MG63 (cell line): ENCODE measurements at regions not wholly inside any gene's neighbourhood (a gene's known extent, or its start where the extent isn't known, plus 50 kb on each side); places are given as distances from the start of the nearest gene placed in this dataset.
A peak's percentile ranks its signal among the peaks of the same experiment; 100 is the strongest.

Experiments used
- DNase-seq: peaks from one replicate; pipeline ENCODE4 v3.0.0-alpha.2; 2020
- H3K27me3 ChIP-seq: fragments of 250-450 bp; sonication (Bioruptor Pico); 2 replicates; pipeline ENCODE4 v1.5.1; 2020; ENCODE audit warnings: mild to moderate bottlenecking, moderate library complexity
- H3K36me3 ChIP-seq: fragments of 250-450 bp; sonication (Bioruptor Pico); 2 replicates; pipeline ENCODE4 v1.5.1; 2020; ENCODE audit warnings: mild to moderate bottlenecking, moderate library complexity
- H3K4me3 ChIP-seq: fragments of 250-450 bp; sonication (Bioruptor Pico); 2 replicates; pipeline ENCODE4 v1.5.1; 2020; ENCODE audit warnings: mild to moderate bottlenecking, moderate library complexity
- H3K9me3 ChIP-seq: fragments of 250-450 bp; sonication (Bioruptor Pico); 2 replicates; pipeline ENCODE4 v1.5.1; 2020; ENCODE audit warnings: mild to moderate bottlenecking, moderate library complexity

DNA sequence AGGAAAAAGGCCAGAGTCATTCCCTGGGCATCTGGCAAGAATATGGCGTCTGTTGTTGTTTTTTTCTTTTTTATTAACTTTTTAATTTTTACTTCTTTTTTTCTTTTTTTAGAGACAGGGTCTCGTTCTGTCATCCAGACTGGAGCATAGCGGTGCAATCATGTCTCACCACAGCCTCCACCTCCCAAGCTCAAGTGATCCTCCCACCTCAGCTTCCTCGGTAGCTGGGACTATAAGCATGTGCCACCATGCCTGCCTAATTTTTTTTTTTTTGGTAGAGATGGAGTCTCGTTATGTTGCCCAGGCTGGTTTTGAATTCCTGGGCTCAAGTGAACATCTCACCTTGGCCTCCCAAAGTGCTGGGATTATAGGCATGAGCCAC is 54.0 kb upstream of the PRDM11 start:
- no peak for DNase-seq
- H3K36me3 ChIP-seq, result no peaks in the 10 kb centered on the region
- H3K9me3 ChIP-seq, result no peaks in the 10 kb centered on the region
- no peak overlapping the region for H3K4me3 ChIP-seq
- H3K27me3 ChIP-seq, result no peaks in the 10 kb centered on the region

- no peaks in the 10 kb centered on the region for H3K27me3 ChIP-seq
- H3K4me3 ChIP-seq, result no peak overlapping the region
- no peaks in the 10 kb centered on the region for H3K9me3 ChIP-seq
- H3K36me3 ChIP-seq, result no peaks in the 10 kb centered on the region
- peak; percentile 64 for DNase-seq
Observed at GRCh38 chr11:45092901-45093760, 53.3 kb upstream of the PRDM11 start.

DNA sequence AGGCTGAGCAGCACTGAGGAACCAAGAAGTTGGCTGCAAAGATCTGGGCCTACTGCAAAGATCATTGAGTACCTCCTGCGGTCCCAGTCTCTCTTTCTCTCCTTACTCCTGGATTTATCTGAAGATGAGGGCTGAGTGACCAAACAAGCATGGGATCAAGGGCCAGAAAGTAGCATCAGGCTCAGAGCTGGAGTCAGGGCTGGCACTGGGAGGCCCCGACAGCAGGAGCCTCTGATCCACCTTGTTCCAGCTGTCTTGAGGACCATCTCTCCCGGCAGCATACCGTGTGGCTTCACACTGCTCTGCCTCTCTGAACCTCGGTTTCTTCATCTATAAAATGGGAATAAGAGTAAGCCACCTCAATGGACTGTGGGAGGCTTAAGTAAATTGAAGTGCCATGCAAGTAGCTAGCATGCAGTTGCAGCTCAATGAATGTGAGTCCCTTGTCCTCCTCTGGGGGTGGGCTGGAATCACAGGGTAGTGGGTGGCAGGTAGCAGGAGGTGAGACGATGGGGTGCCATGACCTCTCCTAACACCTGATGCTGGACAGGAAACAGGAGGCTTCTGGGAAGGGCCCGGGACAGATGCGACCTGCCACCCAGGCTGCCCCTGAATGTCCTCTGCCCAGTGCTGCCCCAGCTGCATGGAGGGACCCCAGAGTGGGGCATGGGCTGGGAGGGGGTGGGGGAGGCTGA is 52.5 kb upstream of the PRDM11 start:
- H3K9me3 ChIP-seq, result no peaks in the 10 kb centered on the region
- H3K4me3 ChIP-seq, result no peak overlapping the region
- H3K27me3 ChIP-seq, result no peaks in the 10 kb centered on the region
- no peaks in the 10 kb centered on the region for H3K36me3 ChIP-seq
- DNase-seq, result no peak

DNA sequence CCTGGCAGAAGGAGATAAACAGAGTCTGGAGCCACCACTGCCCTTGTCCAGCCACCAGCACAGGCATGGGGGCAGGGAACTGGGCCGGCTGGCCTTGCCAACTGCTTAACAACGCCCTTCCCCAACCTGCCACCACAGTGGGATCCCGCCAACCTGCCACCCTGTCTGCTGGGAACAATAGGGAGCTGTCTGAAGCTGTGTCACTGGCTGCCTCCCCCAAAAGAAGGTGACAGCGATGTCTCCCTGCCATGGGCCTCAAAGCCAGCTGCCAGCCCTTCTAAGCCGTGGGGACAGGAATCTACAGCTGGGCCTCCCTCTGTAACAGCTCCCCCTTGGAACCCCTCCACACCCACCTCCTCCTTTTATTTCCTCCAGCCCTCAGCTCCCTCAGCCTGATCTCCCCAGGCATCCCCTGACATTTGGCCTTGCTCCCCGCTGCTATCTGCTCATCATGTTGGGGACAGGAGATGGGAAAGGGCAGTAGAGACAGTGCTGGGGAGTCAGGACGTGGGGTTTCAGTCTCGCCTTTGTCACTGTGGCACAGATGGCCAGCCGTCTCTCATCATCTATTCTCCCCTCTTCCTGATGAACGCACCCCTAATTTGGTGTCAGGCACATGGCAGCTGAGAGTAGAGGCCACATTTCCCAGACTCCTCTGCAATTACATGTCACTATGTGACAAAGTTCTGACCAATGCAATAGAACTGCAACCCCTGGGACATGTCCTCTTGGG is 51.3 kb upstream of the PRDM11 start:
- H3K4me3 ChIP-seq, result no peak overlapping the region
- no peaks in the 10 kb centered on the region for H3K36me3 ChIP-seq
- DNase-seq, result no peak
- H3K9me3 ChIP-seq, result no peaks in the 10 kb centered on the region
- H3K27me3 ChIP-seq, result no peaks in the 10 kb centered on the region

DNA sequence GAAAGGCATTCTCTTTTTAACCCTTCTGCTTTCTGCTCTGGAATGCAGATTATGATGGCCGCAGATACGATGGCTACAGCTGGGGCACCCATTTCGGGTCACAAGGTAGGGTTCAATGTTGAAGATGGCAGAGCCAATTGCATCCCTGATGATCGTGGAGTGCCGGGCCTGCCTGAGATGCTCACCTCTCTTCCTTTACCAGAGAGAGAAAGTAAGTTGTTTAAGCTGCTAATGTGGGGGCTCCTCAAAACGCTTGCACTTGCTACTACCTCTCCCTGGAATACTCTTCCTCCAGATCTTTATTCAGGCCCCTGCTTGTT is 50.8 kb upstream of the PRDM11 start:
- no peak for DNase-seq
- Histone ChIP-seq H3K36me3 (no peaks in the 10 kb centered on the region), H3K27me3 (no peaks in the 10 kb centered on the region), H3K4me3 (no peak overlapping the region), H3K9me3 (no peaks in the 10 kb centered on the region)

GRCh38 chr11:45096636-45097035 is 49.8 kb upstream of the PRDM11 start:
- Histone ChIP-seq H3K27me3 (no peaks in the 10 kb centered on the region), H3K36me3 (no peaks in the 10 kb centered on the region), H3K9me3 (no peaks in the 10 kb centered on the region), H3K4me3 (no peak overlapping the region)
- DNase-seq, result peak; percentile 45
